Esophagus squamous epithelium (tissue), 4 donors: ENCODE measurements at regions not wholly inside any gene's neighbourhood (a gene's known extent, or its start where the extent isn't known, plus 50 kb on each side); places are given as distances from the start of the nearest gene placed in this dataset.
"Not testable (repeated sequence)": the region's sequence is repeated elsewhere in the genome, so short reads cannot be mapped to it uniquely, and the experiment has no call there.

Experiments
- CTCF ChIP-seq, 6 experiments: fragments of 450-650 bp in 4 of 6; fragments of 200-600 bp in 2 of 6; sonication (generic) in 2 of 6; IDR thresholded peaks; one replicate each; pipeline ENCODE4 v1.5.1; 2016 to 2019; ENCODE audit warnings: antibody characterized with exemption in 6 of 6, mild to moderate bottlenecking in 4 of 6, moderate library complexity in 4 of 6
- POLR2A ChIP-seq, 4 donors: fragments of 450-650 bp; IDR thresholded peaks; one replicate each; pipeline ENCODE4 v1.6.1; 2017; ENCODE audit warnings: antibody characterized with exemption in 4 of 4, mild to moderate bottlenecking in 4 of 4, moderate library complexity in 3 of 4

GRCh38 chr2:193025556-193025955, 830.8 kb upstream of the TMEFF2 start:
- TF ChIP-seq CTCF, POLR2A (IDR thresholded peaks at IDR 0.05): not testable (repeated sequence)
